ENCODE measurements at regions not wholly inside any gene's neighbourhood (a gene's known extent, or its start where the extent isn't known, plus 50 kb on each side); places are given as distances from the start of the nearest gene placed in this dataset.

GRCh38 chrX:10074241-10074941 is 82.4 kb upstream of the CLCN4 start:
- no peak for DNase-seq (ENCODE audit: low spot score)
- intact Hi-C loops (cut with DNase I), result no loop called here

DNA sequence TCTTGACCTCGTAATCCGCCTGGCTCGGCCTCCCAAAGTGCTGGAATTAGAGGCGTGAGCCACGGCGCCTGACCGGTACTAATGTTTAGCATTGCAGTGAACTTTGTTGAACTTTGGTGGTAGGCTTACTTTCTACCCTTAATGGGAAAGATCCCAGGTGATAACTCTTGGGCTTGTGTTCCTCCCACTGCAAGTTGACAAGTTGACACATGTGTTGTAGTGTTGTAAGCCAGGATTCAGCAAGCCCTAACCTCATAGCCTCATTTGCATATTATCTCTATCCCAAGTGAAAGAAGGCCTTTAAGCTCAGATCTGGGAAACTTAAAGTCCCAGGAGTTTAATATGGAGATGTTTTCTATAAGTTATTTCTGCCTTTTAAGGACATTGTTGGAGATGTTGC is 80.0 kb upstream of the CLCN4 start:
- intact Hi-C loops (cut with DNase I), result no loop called here
- DNase-seq (ENCODE audit: low spot score), result no peak

DNA sequence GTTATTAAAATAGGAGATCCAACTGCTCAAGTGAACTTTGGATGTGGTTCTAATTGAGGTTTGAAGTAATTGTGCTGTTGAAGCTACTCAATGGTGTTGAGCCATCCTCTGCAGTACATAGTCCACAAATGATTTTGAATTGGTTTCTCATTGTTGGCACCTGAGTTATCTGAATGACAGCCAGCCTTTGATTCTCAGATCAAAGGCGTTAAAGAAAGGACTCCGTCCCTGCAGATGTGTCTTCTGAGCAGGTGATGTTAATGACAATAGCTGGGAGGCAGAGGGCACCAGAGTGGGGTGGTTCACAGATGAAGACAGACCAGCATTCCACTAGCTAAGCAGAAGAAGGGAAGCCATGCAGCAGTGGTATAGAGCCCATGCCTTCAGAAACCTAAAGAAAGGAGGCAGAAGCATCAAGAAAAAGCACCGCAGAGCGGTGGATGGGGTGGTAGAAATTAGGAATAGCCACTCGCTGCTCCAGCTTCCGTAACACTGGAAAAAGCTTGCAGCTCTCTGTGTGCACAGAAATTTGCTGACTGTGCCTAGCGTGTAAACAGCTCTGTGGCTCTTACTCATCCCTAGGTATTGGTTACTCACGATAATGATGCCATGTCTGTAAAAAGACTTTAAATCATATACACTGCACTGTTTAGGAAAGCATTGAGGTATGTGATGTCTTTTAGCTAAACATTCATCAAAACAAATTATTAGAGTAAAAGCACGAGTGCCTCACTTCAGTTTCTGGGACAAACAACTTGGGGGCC is 79.2 kb upstream of the CLCN4 start:
- DNase-seq (ENCODE audit: low spot score), result no peak
- intact Hi-C loops (cut with DNase I), result no loop called here

- intact Hi-C loops (cut with DNase I), result no loop called here
- no peak for DNase-seq (ENCODE audit: low spot score)
Observed at GRCh38 chrX:10078266-10078665, 78.5 kb upstream of the CLCN4 start.

- DNase-seq (ENCODE audit: low spot score), result no peak
- intact Hi-C loops (cut with DNase I), result no loop called here
Observed at GRCh38 chrX:10079231-10079630, 77.5 kb upstream of the CLCN4 start.

DNA sequence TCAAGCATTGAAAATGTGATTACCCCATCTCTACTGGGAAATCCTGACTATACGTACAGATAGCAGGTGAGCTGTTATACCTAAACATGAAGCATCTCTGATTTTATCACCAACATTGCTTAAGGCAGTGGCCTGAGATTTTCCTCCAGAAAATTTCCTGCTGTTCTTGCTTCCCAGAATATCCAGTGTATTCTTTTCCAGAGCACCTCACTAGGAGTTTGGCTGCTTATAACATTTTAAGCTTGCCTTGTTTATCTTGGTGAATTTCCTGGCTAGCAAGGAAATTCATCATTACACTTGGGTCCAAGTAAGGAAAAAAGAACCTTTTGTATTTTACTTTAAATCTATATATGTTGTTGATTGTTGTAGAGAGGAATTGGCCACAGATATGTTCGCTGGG is 73.0 kb upstream of the CLCN4 start:
- intact Hi-C loops (cut with DNase I), result loop anchor here (2.0 kb wide), 1 partner anchor 67 kb away; no protein-coding TSS in a partner anchor
- DNase-seq (ENCODE audit: low spot score), result no peak

GRCh38 chrX:10085223-10085622 is 71.6 kb upstream of the CLCN4 start:
- intact Hi-C loops (cut with DNase I), result no loop called here

GRCh38 chrX:10086676-10087075 is 70.1 kb upstream of the CLCN4 start:
- intact Hi-C loops (cut with DNase I), result no loop called here
- peak; percentile 49 for DNase-seq (ENCODE audit: low spot score)

More at GRCh38 chrX:10085223-10085622, 71.6 kb upstream of the CLCN4 start:
- no peak for DNase-seq (ENCODE audit: low spot score)

DNA sequence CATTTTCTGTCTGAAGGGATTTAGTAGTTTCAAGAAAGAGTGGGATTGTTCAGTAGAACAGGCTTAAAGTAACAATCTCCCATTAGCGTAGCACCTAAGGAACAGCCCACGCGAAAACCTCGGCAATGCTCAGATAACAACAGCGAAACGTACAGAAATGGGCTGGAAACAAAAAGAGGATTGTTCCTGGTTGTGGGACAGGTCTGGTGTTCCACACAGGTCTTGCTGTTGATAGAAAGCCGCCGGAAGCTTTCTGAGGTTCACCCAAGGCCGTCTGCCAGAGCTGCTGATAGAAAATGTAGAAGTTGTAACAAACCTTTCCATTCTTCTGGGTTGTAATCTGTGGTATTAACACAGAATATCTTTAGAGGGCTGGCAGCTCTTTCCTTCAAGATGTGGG is 69.4 kb upstream of the CLCN4 start:
- intact Hi-C loops (cut with DNase I), result no loop called here
- peak; percentile 14 for DNase-seq (ENCODE audit: low spot score)

GRCh38 chrX:10089378-10089795 is 67.4 kb upstream of the CLCN4 start:
- intact Hi-C loops (cut with DNase I), result no loop called here
- DNase-seq (ENCODE audit: low spot score), result no peak

- intact Hi-C loops (cut with DNase I), result no loop called here
Observed at GRCh38 chrX:10090319-10090718, 66.5 kb upstream of the CLCN4 start.

DNA sequence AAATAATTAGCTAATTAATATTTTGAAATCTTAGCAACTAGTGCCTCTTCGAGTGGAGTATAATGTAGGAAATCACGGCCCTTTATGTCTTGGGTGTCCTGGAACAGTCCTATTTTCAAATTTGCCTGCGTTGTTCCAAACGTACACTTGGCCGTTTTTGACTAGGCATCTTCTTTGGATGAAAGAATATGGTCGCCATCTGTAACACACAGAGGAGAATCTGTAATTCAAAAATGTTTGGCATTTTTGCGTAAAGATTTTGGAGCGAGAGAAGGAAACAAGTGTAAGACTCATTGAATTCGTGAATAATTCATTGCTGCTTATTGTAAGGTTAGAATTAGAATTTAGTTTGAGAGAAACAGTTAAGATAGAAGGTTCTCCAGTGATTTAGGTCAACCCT is 61.5 kb upstream of the CLCN4 start:
- intact Hi-C loops (cut with DNase I), result no loop called here
- no peak for DNase-seq (ENCODE audit: low spot score)

More at GRCh38 chrX:10090319-10090718, 66.5 kb upstream of the CLCN4 start:
- DNase-seq (ENCODE audit: low spot score), result peak; percentile 46

- peak; percentile 47 for DNase-seq (ENCODE audit: low spot score)
- intact Hi-C loops (cut with DNase I), result no loop called here
Observed at GRCh38 chrX:10095698-10096432, 60.9 kb upstream of the CLCN4 start.

- DNase-seq (ENCODE audit: low spot score), result no peak
- intact Hi-C loops (cut with DNase I), result no loop called here
Observed at GRCh38 chrX:10098270-10098713, 58.5 kb upstream of the CLCN4 start.

DNA sequence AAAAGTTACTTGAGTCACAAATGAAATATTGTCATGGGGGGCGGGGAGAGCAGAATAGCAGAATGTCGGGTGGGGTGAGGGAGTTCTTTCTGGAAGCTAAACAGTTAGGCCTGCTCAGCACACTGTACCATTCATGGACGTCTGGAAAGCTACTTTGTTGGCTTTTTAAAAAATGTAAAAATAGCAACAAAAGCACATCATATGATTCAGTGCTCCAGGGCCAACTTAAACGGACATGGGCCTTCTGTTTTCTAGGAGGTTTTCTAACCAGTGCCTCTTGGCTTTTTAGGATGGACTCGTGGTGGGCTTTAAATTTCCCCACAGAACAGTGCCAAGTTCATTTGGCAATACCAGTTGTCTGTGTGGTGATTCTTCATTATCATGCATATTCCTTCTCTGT is 57.4 kb upstream of the CLCN4 start:
- DNase-seq (ENCODE audit: low spot score), result no peak
- intact Hi-C loops (cut with DNase I), result no loop called here

- intact Hi-C loops (cut with DNase I), result no loop called here
- DNase-seq (ENCODE audit: low spot score), result no peak
Observed at GRCh38 chrX:10101269-10101668, 55.5 kb upstream of the CLCN4 start.

GRCh38 chrX:10102046-10102704 is 54.6 kb upstream of the CLCN4 start:
- DNase-seq (ENCODE audit: low spot score), result peak; percentile 54
- intact Hi-C loops (cut with DNase I), result no loop called here

DNA sequence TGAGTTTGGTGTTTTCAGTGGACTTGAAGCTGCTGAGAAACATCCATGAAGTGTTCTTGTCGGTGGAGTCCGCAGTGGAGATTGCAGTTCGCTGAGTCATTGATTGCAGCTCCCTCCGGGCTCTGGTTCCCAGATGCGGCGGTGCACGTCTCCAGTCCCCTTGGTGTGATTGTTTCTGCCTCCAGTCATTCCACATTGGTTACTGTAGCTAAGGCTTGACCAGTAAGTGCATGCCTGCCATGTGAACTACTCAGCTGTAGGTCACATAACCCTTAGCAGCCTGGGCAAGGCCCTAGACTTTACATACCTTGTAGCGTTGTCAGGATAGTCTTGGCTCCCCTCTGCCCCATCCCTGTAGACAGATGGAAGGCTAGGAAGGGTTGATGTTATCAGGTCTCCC is 53.8 kb upstream of the CLCN4 start:
- intact Hi-C loops (cut with DNase I), result no loop called here

DNA sequence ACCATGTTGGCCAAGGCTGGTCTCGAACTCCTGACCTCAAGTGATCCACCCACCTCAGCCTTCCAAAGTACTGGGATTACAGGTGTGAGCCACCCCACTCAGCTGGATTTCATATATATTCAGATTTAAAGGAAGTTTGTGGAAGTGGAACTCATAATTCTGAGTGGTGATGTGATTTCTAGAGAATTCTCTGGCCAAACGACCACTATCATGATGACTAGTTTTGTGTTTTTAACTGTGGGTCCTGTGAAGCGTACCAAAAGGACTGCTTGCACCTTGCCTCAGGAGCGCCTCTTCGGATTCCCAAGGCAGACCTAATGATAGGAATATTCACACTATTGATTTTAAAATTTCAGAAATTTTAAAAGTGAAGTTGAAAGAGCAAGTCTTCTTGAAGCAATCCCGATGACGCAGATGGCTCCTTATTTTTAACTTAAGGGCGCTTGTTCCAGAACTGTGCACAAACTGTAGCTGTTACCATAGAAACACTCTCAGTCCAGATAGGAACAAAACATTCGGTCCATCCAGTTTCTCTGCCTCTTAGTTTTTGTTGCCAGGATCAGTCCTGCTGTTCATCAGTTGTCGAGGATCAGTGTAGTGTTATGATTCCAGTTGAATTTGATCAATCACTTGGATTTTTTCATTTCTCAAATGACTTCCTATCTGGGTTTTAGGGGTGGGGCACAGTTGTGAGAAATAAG is 51.7 kb upstream of the CLCN4 start:
- DNase-seq (ENCODE audit: low spot score), result peak; percentile 46
- intact Hi-C loops (cut with DNase I), result no loop called here

More for the DNA sequence above, 53.8 kb upstream of the CLCN4 start:
- peak; percentile 62 for DNase-seq (ENCODE audit: low spot score)

All from cardiac septum (tissue), 1 donor.